CD4-positive, alpha-beta T cell treated with Interferon alpha-2 for 1 hour (primary cell): ENCODE measurements at regions not wholly inside any gene's neighbourhood (a gene's known extent, or its start where the extent isn't known, plus 50 kb on each side); places are given as distances from the start of the nearest gene placed in this dataset.

ENCODE experiments used
- DNase-seq, 2 donors: peaks; one replicate each; pipeline ENCODE4 v3.0.0-alpha.2; 2020 to 2022

DNA sequence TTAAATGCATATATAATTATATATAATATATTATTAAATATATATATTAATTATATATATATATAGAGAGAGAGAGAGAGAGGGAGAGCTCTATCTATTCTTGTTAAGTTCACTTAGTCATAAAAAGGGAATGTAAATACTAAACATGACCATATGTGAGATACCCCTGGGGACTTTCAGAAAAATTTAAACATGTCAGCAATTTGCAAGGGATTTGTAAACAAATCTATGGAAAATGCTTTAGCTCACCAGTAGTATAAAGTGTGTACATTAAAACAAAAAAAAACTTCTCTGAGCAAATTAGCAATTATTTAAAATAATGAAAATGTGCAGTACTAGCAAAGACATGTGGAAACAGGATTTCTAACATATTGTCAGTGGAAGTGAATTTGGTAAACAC is 1755.5 kb downstream of the PCDH19 start:
- DNase-seq: no peak
